K562 (cell line): ENCODE measurements at regions not wholly inside any gene's neighbourhood (a gene's known extent, or its start where the extent isn't known, plus 50 kb on each side); places are given as distances from the start of the nearest gene placed in this dataset.

Experiments
- ATAC-seq: fragments of 200-7000 bp; cut with Tn5 transposase; 3 replicates; pipeline ENCODE4 v1.9.1; 2020; ENCODE audit warnings: moderate library complexity
- BruUV-seq: library from RNA; stranded (reverse); fragments of 400-500 nt; replicated peaks from 2 replicates; lab custom pipeline; 2021; lab: Mats Ljungman, UMichigan
- CTCF ChIA-PET: fragments of 300-600 bp; formaldehyde crosslinking; extraction: SDS; loops from one replicate; lab custom pipeline; 2021; ENCODE audit warnings: low intra/inter-chr PET ratio; lab: Yijun Ruan, JAX
- POLR2A ChIA-PET: fragments of 300-600, 350-650 bp; sonication (Branson Sonifier 250); formaldehyde crosslinking; extraction: SDS; loops from one replicate; lab custom pipeline; 2021; ENCODE audit warnings: antibody characterized with exemption, inconsistent platforms; lab: Yijun Ruan, JAX
- DNase-seq, 4 experiments: peaks; one replicate each; pipeline versions ENCODE4 v3.0.0 to v3.0.0-alpha.2; 2011 to 2018; ENCODE audit warnings: low spot score in 3 of 4, mixed read lengths in 3 of 4; ENCODE audit errors: extremely low read depth in 1 of 4
- FAIRE-seq: peaks from 2 replicates; lab custom pipeline; 2011; peaks lifted over from hg19 to GRCh38; lab: Jason Lieb, UNC
- H2AFZ ChIP-seq: 2 replicates; pipeline ENCODE4 v1.6.0; 2011; ENCODE audit warnings: low read depth, low read length, control low read depth, inconsistent platforms
- H3K27ac ChIP-seq: fragments of 200-600 bp; 3 replicates; pipeline ENCODE4 v1.8.0; 2011; ENCODE audit warnings: low read depth, mild to moderate bottlenecking, control low read depth, inconsistent platforms, low read length, moderate library complexity, mixed read lengths; ENCODE audit errors: extremely low read depth
- H3K27me3 ChIP-seq, 2 experiments: fragments of 300-600 bp in 1 of 2; 2 replicates in 1 of 2; 3 replicates in 1 of 2; pipeline versions ENCODE4 v1.6.0 to v1.8.0; 2011; ENCODE audit warnings: inconsistent platforms in 2 of 2, low read length in 2 of 2, mild to moderate bottlenecking in 1 of 2, mixed read lengths in 1 of 2, moderate library complexity in 1 of 2; ENCODE audit not compliant: control insufficient read depth in 2 of 2, insufficient read depth in 2 of 2
- H3K36me3 ChIP-seq: fragments of 300-600 bp; 3 replicates; pipeline ENCODE4 v1.8.0; 2011; ENCODE audit warnings: mild to moderate bottlenecking, low read length, inconsistent platforms; ENCODE audit not compliant: control insufficient read depth, insufficient read depth
- H3K4me1 ChIP-seq, 2 experiments: fragments of 200-600 bp in 1 of 2; replicated peaks in 1 of 2; 2 replicates in 1 of 2; 3 replicates in 1 of 2; pipeline versions ENCODE4 v1.5.1 to v1.8.0; 2011; ENCODE audit warnings: inconsistent platforms in 2 of 2, low read length in 2 of 2, mild to moderate bottlenecking in 1 of 2, mixed read lengths in 1 of 2, moderate library complexity in 1 of 2; ENCODE audit not compliant: control insufficient read depth in 2 of 2, insufficient read depth in 2 of 2
- H3K4me2 ChIP-seq: 2 replicates; pipeline ENCODE4 v1.6.1; 2011; ENCODE audit warnings: low read length, control low read depth, inconsistent platforms, mixed read lengths; ENCODE audit not compliant: insufficient read depth
- H3K4me3 ChIP-seq: fragments of 200-600 bp; sonication (generic), shearing (Covaris generic); 2 replicates; pipeline ENCODE4 v1.5.1; 2016; ENCODE audit warnings: control low read depth, inconsistent platforms
- H3K79me2 ChIP-seq: fragments of 200-600 bp; 3 replicates; pipeline ENCODE4 v1.8.0; 2011; ENCODE audit warnings: low read length, inconsistent platforms; ENCODE audit not compliant: control insufficient read depth, insufficient read depth
- H3K9ac ChIP-seq, 2 experiments: 2 replicates each; pipeline versions ENCODE4 v1.6.0 to v1.6.1; 2011; ENCODE audit warnings: low read depth in 2 of 2, low read length in 2 of 2, control low read depth in 1 of 2, inconsistent platforms in 1 of 2, mild to moderate bottlenecking in 1 of 2, mixed read lengths in 1 of 2; ENCODE audit not compliant: insufficient read depth in 1 of 2
- H3K9me1 ChIP-seq: one replicate; pipeline ENCODE4 v1.6.0; 2011; ENCODE audit warnings: inconsistent platforms, mild to moderate bottlenecking, low read length, moderate library complexity; ENCODE audit not compliant: control insufficient read depth, insufficient read depth
- H3K9me3 ChIP-seq: replicated peaks from 2 replicates; pipeline ENCODE4 v1.5.1; 2011; ENCODE audit warnings: low read depth, low read length, inconsistent platforms; ENCODE audit not compliant: control insufficient read depth, insufficient read depth
- H4K20me1 ChIP-seq: replicated peaks from 2 replicates; pipeline ENCODE4 v1.6.1; 2011; ENCODE audit warnings: low read length, inconsistent platforms, mixed read lengths; ENCODE audit not compliant: control insufficient read depth, insufficient read depth
- ELF2 ChIP-seq: fragments of 250-450 bp; sonication (Bioruptor Pico); IDR thresholded peaks from 2 replicates; pipeline ENCODE4 v1.5.0; 2021; ENCODE audit warnings: mild to moderate bottlenecking
- NFIC ChIP-seq: fragments of 450-650 bp; IDR thresholded peaks from 2 replicates; pipeline ENCODE4 v1.6.1; 2017; ENCODE audit warnings: mild to moderate bottlenecking, inconsistent platforms
- RBM15 ChIP-seq: fragments of 200-400 bp; formaldehyde crosslinking; IDR thresholded peaks from 2 replicates; pipeline ENCODE4 v1.6.1; 2018; ENCODE audit warnings: mild to moderate bottlenecking, low read length, moderate library complexity; ENCODE audit not compliant: insufficient read depth
- STAG1 ChIP-seq: sonication (generic); formaldehyde crosslinking; IDR thresholded peaks from 2 replicates; pipeline ENCODE4 v1.5.0; 2020; ENCODE audit warnings: missing genetic modification reagents, borderline replicate concordance
- TOE1 ChIP-seq, 2 experiments: fragments of 450-650 bp in 1 of 2; sonication (generic) in 1 of 2; formaldehyde crosslinking in 1 of 2; IDR thresholded peaks; 2 replicates each; pipeline versions ENCODE4 v1.7.1 to v1.8.0; 2016 to 2022; ENCODE audit warnings: borderline replicate concordance in 2 of 2, mild to moderate bottlenecking in 2 of 2, antibody characterized with exemption in 1 of 2, inconsistent platforms in 1 of 2, low read depth in 1 of 2, missing genetic modification reagents in 1 of 2, moderate library complexity in 1 of 2
- ZNF133 ChIP-seq: fragments of 250-450 bp; sonication (Bioruptor Pico); IDR thresholded peaks from 2 replicates; pipeline ENCODE4 v1.4.0; 2020; ENCODE audit warnings: mild to moderate bottlenecking
- WGBS: fragments of 100-300 bp; shearing (Covaris generic); methylation state at CpG from one replicate; pipeline ENCODE4 v1.1.6; 2016; ENCODE audit warnings: low coverage, mixed read lengths; ENCODE audit not compliant: insufficient coverage; ENCODE audit errors: missing lambda C conversion rate; 5-methylcytosine and 5-hydroxymethylcytosine counted together
- in situ Hi-C: fragments of 300-500 bp; cut with MboI; formaldehyde crosslinking; loops from 4 replicates; pipeline ENCODE4 v1.15.0; 2018; ENCODE audit warnings: inconsistent platforms, mixed read lengths
- intact Hi-C: fragments of 100-400 bp; cut with micrococcal nuclease; formaldehyde crosslinking; loops from 2 replicates; pipeline ENCODE4 v1.14.2; 2022
- TF ChIP-seq, protein P1 (sequence below): fragments of 250-450 bp; sonication (Bioruptor Pico); IDR thresholded peaks from 2 replicates; pipeline ENCODE4 v1.8.0; 2021; ENCODE audit warnings: moderate library complexity, mild to moderate bottlenecking, inconsistent platforms
- TF ChIP-seq, protein P2 (sequence below): sonication (generic); formaldehyde crosslinking; IDR thresholded peaks from 2 replicates; pipeline ENCODE4 v1.9.0; 2022; ENCODE audit warnings: mild to moderate bottlenecking, missing genetic modification reagents

GRCh38 chr18:73812423-73812822 lies 335.2 kb downstream of the FBXO15 start (continued):
- no peak for TF ChIP-seq ZNF133 (CRISPR knock-in tag)

GRCh38 chr18:73807551-73808192 lies 340.0 kb downstream of the FBXO15 start:
- ChIA-PET CTCF (no interaction called here), POLR2A (no interaction called here)
- Histone ChIP-seq H3K4me2 (no peak overlapping the region), H3K4me1 (no peaks in the 10 kb centered on the region), H3K27me3 (no peaks in the 10 kb centered on the region), H3K27ac (no peak overlapping the region), H3K9me1 (no peaks in the 10 kb centered on the region), H2AFZ (no peak overlapping the region), H3K9me3 (no peaks in the 10 kb centered on the region), H3K36me3 (no peaks in the 10 kb centered on the region), H3K4me3 (no peak overlapping the region), H3K79me2 (no peaks in the 10 kb centered on the region), H4K20me1 (no peaks in the 10 kb centered on the region), H3K9ac (no peak overlapping the region)
- WGBS: 3% methylated on average over 4 of the region's 4 CpGs
- no peak for FAIRE-seq
- no peak for DNase-seq
- in situ Hi-C loops (no loop called here), intact Hi-C loops (no loop called here)
- BruUV-seq: no TSS peak
- 0 out of 2 replicates have a peak, but pooled peaks have one; percentile 9 for TF ChIP-seq NFIC
- no peak for TF ChIP-seq ELF2 (CRISPR knock-in tag)
- no peak for TF ChIP-seq RBM15
- ATAC-seq: no peak

DNA sequence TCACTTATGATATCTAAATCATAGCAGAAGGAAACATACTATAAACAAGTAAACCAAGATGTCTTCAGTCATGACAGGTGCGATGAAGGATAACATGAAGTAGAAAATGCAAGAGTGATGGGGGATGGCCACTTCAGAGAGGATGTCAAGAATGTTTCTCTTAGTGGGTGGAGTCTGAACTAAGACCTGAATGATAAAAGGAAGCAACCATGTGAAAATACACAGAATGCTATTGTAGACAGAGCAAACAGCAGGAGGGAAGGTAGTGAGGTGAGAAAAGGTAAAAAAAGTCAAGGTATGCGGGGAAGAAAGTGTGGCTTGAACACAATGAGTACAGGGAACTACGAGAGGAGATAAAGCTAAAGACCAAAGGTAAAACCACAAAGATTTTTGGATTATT lies 341.6 kb downstream of the FBXO15 start:
- no TSS peak for BruUV-seq
- H3K4me3 ChIP-seq: no peak overlapping the region
- DNase-seq (no peak), FAIRE-seq (no peak), ATAC-seq (no peak)
- ChIA-PET POLR2A (no interaction called here), CTCF (no interaction called here)
- no peak overlapping the region for H3K27ac ChIP-seq
- H4K20me1 ChIP-seq: no peaks in the 10 kb centered on the region
- WGBS: 0% methylated on average over 3 of the region's 3 CpGs
- no peak overlapping the region for H2AFZ ChIP-seq
- H3K9me3 ChIP-seq: no peaks in the 10 kb centered on the region
- no peak overlapping the region for H3K4me2 ChIP-seq
- H3K4me1 ChIP-seq: no peaks in the 10 kb centered on the region
- no peak overlapping the region for H3K9ac ChIP-seq
- H3K27me3 ChIP-seq: no peaks in the 10 kb centered on the region
- in situ Hi-C loops (no loop called here), intact Hi-C loops (no loop called here)
- H3K9me1 ChIP-seq: no peaks in the 10 kb centered on the region
- H3K79me2 ChIP-seq: no peaks in the 10 kb centered on the region
- no peaks in the 10 kb centered on the region for H3K36me3 ChIP-seq
- TF ChIP-seq, protein P1, sequence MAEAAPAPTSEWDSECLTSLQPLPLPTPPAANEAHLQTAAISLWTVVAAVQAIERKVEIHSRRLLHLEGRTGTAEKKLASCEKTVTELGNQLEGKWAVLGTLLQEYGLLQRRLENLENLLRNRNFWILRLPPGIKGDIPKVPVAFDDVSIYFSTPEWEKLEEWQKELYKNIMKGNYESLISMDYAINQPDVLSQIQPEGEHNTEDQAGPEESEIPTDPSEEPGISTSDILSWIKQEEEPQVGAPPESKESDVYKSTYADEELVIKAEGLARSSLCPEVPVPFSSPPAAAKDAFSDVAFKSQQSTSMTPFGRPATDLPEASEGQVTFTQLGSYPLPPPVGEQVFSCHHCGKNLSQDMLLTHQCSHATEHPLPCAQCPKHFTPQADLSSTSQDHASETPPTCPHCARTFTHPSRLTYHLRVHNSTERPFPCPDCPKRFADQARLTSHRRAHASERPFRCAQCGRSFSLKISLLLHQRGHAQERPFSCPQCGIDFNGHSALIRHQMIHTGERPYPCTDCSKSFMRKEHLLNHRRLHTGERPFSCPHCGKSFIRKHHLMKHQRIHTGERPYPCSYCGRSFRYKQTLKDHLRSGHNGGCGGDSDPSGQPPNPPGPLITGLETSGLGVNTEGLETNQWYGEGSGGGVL (CRISPR knock-in tag): no peak
- TF ChIP-seq, protein P2, sequence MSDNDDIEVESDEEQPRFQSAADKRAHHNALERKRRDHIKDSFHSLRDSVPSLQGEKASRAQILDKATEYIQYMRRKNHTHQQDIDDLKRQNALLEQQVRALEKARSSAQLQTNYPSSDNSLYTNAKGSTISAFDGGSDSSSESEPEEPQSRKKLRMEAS (CRISPR knock-in tag): no peak
- TF ChIP-seq TOE1 (IDR thresholded peaks at IDR 0.05; ENCODE audit: borderline replicate concordance) (no peak), TOE1 (CRISPR knock-in tag; IDR thresholded peaks at IDR 0.05; ENCODE audit: borderline replicate concordance, low read depth) (no peak), STAG1 (CRISPR knock-in tag) (no peak)
